Middle frontal gyrus (tissue), 1 donor: ENCODE measurements at regions not wholly inside any gene's neighbourhood (a gene's known extent, or its start where the extent isn't known, plus 50 kb on each side); places are given as distances from the start of the nearest gene placed in this dataset.
"Not testable (repeated sequence)": the region's sequence is repeated elsewhere in the genome, so short reads cannot be mapped to it uniquely, and the experiment has no call there.

ENCODE experiments used
- DNase-seq: peaks from one replicate; pipeline ENCODE4 v3.0.0-alpha.2; 2015; ENCODE audit warnings: low spot score; ENCODE audit errors: extremely low spot score

- DNase-seq: no peak
These were observed 244.4 kb upstream of the FOXN3 start for GRCh38 chr14:89661392-89661791.

GRCh38 chr14:89660625-89661233 is 243.7 kb upstream of the FOXN3 start:
- DNase-seq: not testable (repeated sequence)

- no peak for DNase-seq
These were observed 243.1 kb upstream of the FOXN3 start for GRCh38 chr14:89660166-89660565.

GRCh38 chr14:89658977-89659670 is 242.1 kb upstream of the FOXN3 start:
- no peak for DNase-seq

- DNase-seq: no peak
These were observed 240.0 kb upstream of the FOXN3 start for GRCh38 chr14:89657014-89657413.

GRCh38 chr14:89654998-89655397 is 238.0 kb upstream of the FOXN3 start:
- DNase-seq: no peak

- DNase-seq: no peak
These were observed 235.3 kb upstream of the FOXN3 start for GRCh38 chr14:89652352-89652751.

GRCh38 chr14:89651805-89652204 is 234.8 kb upstream of the FOXN3 start:
- DNase-seq: no peak

GRCh38 chr14:89650077-89650978 is 233.3 kb upstream of the FOXN3 start:
- DNase-seq: no peak

GRCh38 chr14:89649451-89650075 is 232.5 kb upstream of the FOXN3 start:
- no peak for DNase-seq

GRCh38 chr14:89648924-89649323 is 231.9 kb upstream of the FOXN3 start:
- DNase-seq: no peak

- no peak for DNase-seq
These were observed 231.5 kb upstream of the FOXN3 start for GRCh38 chr14:89648510-89648909.

GRCh38 chr14:89646971-89647370 is 229.9 kb upstream of the FOXN3 start:
- no peak for DNase-seq

GRCh38 chr14:89644641-89645040 is 227.6 kb upstream of the FOXN3 start:
- DNase-seq: no peak

- no peak for DNase-seq
These were observed 224.6 kb upstream of the FOXN3 start for GRCh38 chr14:89641495-89642175.

GRCh38 chr14:89640141-89640540 is 223.1 kb upstream of the FOXN3 start:
- no peak for DNase-seq

GRCh38 chr14:89639687-89640086 is 222.7 kb upstream of the FOXN3 start:
- DNase-seq: no peak

GRCh38 chr14:89638891-89639290 is 221.9 kb upstream of the FOXN3 start:
- DNase-seq: no peak

- no peak for DNase-seq
These were observed 220.5 kb upstream of the FOXN3 start for GRCh38 chr14:89637581-89637980.

- DNase-seq: no peak
These were observed 218.6 kb upstream of the FOXN3 start for GRCh38 chr14:89635615-89636014.

- no peak for DNase-seq
These were observed 217.0 kb upstream of the FOXN3 start for GRCh38 chr14:89634037-89634436.
